Panc1 (cell line): ENCODE measurements at regions not wholly inside any gene's neighbourhood (a gene's known extent, or its start where the extent isn't known, plus 50 kb on each side); places are given as distances from the start of the nearest gene placed in this dataset.

Experiments used
- ATAC-seq: fragments of 200-7000 bp; cut with Tn5 transposase; 2 replicates; pipeline ENCODE4 v1.9.1; 2020; ENCODE audit warnings: mild to moderate bottlenecking, moderate library complexity
- BruUV-seq: library from RNA; stranded (reverse); fragments of 400-500 nt; replicated peaks from 2 replicates; lab custom pipeline; 2021; lab: Mats Ljungman, UMichigan
- CTCF ChIA-PET: fragments of 300-600 bp; sonication (Branson Sonifier 250); formaldehyde crosslinking; loops from one replicate; lab custom pipeline; 2022; ENCODE audit warnings: antibody characterized with exemption; lab: Charles Lee
- POLR2A ChIA-PET: fragments of 300-600 bp; sonication (Branson Sonifier 250); formaldehyde crosslinking; loops from one replicate; lab custom pipeline; 2022; ENCODE audit warnings: antibody characterized with exemption; lab: Charles Lee
- DNase-seq: peaks from one replicate; pipeline ENCODE4 v3.0.0-alpha.2; 2010; ENCODE audit warnings: low read depth, low spot score
- H3K27ac ChIP-seq: 2 replicates; pipeline ENCODE4 v1.5.1; 2011; ENCODE audit warnings: mild to moderate bottlenecking, low read length, inconsistent platforms
- H3K27me3 ChIP-seq: fragments of 200-500 bp; sonication (Bioruptor generic); 2 replicates; pipeline ENCODE4 v1.6.0; 2014; ENCODE audit warnings: low read length, inconsistent platforms; ENCODE audit not compliant: control insufficient read depth, insufficient read depth
- H3K36me3 ChIP-seq: fragments of 200-500 bp; sonication (Bioruptor generic); 2 replicates; pipeline ENCODE4 v1.5.1; 2014; ENCODE audit warnings: inconsistent platforms, mild to moderate bottlenecking, low read length, moderate library complexity; ENCODE audit not compliant: control insufficient read depth, insufficient read depth
- H3K4me1 ChIP-seq: 2 replicates; pipeline ENCODE4 v1.5.1; 2011; ENCODE audit warnings: inconsistent platforms, mild to moderate bottlenecking, low read length, moderate library complexity; ENCODE audit not compliant: control insufficient read depth, insufficient read depth
- H3K4me3 ChIP-seq, 2 experiments: 2 replicates each; pipeline ENCODE4 v1.5.1; 2011 to 2012; ENCODE audit warnings: low read depth in 2 of 2, low read length in 2 of 2, mild to moderate bottlenecking in 2 of 2, inconsistent platforms in 1 of 2, moderate library complexity in 1 of 2
- H3K9me3 ChIP-seq: fragments of 200-500 bp; sonication (Bioruptor generic); 2 replicates; pipeline ENCODE4 v1.5.1; 2014; ENCODE audit warnings: low read depth, mild to moderate bottlenecking, inconsistent platforms, low read length, moderate library complexity; ENCODE audit not compliant: control insufficient read depth, insufficient read depth
- CTCF ChIP-seq: fragments of 450-650 bp; IDR thresholded peaks from 2 replicates; pipeline ENCODE4 v1.5.1; 2017; ENCODE audit warnings: mild to moderate bottlenecking
- POLR2AphosphoS5 ChIP-seq: IDR thresholded peaks from 2 replicates; pipeline ENCODE4 v1.6.1; 2012; ENCODE audit warnings: mild to moderate bottlenecking, low read depth, low read length, moderate library complexity
- REST ChIP-seq, 2 experiments: IDR thresholded peaks; 2 replicates each; pipeline ENCODE4 v1.6.1; 2011 to 2012; ENCODE audit warnings: low read depth in 2 of 2, control low read depth in 1 of 2, low read length in 1 of 2, mild to moderate bottlenecking in 1 of 2, moderate library complexity in 1 of 2; ENCODE audit not compliant: insufficient read depth in 1 of 2
- SIN3A ChIP-seq: IDR thresholded peaks from 2 replicates; pipeline ENCODE4 v1.6.1; 2012; ENCODE audit warnings: low read depth, mild to moderate bottlenecking, low read length, moderate library complexity, borderline replicate concordance; ENCODE audit not compliant: insufficient read depth
- TCF7L2 ChIP-seq: IDR thresholded peaks from 2 replicates; pipeline ENCODE4 v1.6.1; 2011; ENCODE audit warnings: mild to moderate bottlenecking, low read depth, low read length, inconsistent platforms
- in situ Hi-C: cut with HindIII; loops from 2 replicates; pipeline ENCODE4 v1.10.0; 2016; ENCODE audit warnings: low sequenced_read_pairs, low pct_unique_long_range_greater_than_20kb
- intact Hi-C: fragments of 100-400 bp; cut with micrococcal nuclease; formaldehyde crosslinking; loops from one replicate; pipeline ENCODE4 v1.10.0; 2022; ENCODE audit not compliant: unreplicated experiment

- intact Hi-C loops (no loop called here), in situ Hi-C loops (no loop called here)
- Histone ChIP-seq H3K27me3 (no peaks in the 10 kb centered on the region), H3K4me3 (no peak overlapping the region), H3K4me1 (no peaks in the 10 kb centered on the region), H3K27ac (no peak overlapping the region), H3K36me3 (no peaks in the 10 kb centered on the region), H3K9me3 (no peaks in the 10 kb centered on the region)
- BruUV-seq: no TSS peak
- DNase-seq: no peak
- CTCF ChIA-PET: no interaction called here
- no peak for ATAC-seq
- no peak for TF ChIP-seq REST (IDR thresholded peaks at IDR 0.05; ENCODE audit: insufficient read depth in 1 of 2, low read depth in 2 of 2, low read length in 1 of 2)
- TF ChIP-seq POLR2AphosphoS5: no peak
- no peak for TF ChIP-seq TCF7L2
- TF ChIP-seq SIN3A: no peak
- TF ChIP-seq CTCF: no peak
- POLR2A ChIA-PET: no interaction called here
Measured at GRCh38 chr7:146057958-146058357, 58.6 kb upstream of the CNTNAP2 start.

GRCh38 chr7:146054909-146055308 lies 61.7 kb upstream of the CNTNAP2 start:
- intact Hi-C loops (no loop called here), in situ Hi-C loops (no loop called here)
- no TSS peak for BruUV-seq
- ATAC-seq (no peak), DNase-seq (no peak)
- ChIA-PET CTCF (no interaction called here), POLR2A (no interaction called here)
- Histone ChIP-seq H3K27me3 (no peaks in the 10 kb centered on the region), H3K27ac (no peak overlapping the region), H3K9me3 (no peaks in the 10 kb centered on the region), H3K4me1 (no peaks in the 10 kb centered on the region), H3K4me3 (no peak overlapping the region), H3K36me3 (no peaks in the 10 kb centered on the region)
- no peak for TF ChIP-seq TCF7L2
- TF ChIP-seq CTCF: no peak
- no peak for TF ChIP-seq POLR2AphosphoS5
- TF ChIP-seq SIN3A: no peak
- no peak for TF ChIP-seq REST (IDR thresholded peaks at IDR 0.05; ENCODE audit: insufficient read depth in 1 of 2, low read depth in 2 of 2, low read length in 1 of 2)
